Activated CD4-positive, alpha-beta T cell treated with anti-CD3 and anti-CD28 coated beads, Interleukin-2, amount 10 ng/mL, durations not matched to agents 7 days and 5 days (primary cell): ENCODE measurements at regions not wholly inside any gene's neighbourhood (a gene's known extent, or its start where the extent isn't known, plus 50 kb on each side); places are given as distances from the start of the nearest gene placed in this dataset.
"Not testable (repeated sequence)": the region's sequence is repeated elsewhere in the genome, so short reads cannot be mapped to it uniquely, and the experiment has no call there.

Experiments
- CTCF ChIA-PET: fragments of 350-600 bp; sonication (Branson Sonifier 250); formaldehyde crosslinking; loops from one replicate; lab custom pipeline; 2021; ENCODE audit warnings: antibody characterized with exemption; lab: Charles Lee
- POLR2A ChIA-PET: fragments of 350-600 bp; sonication (Branson Sonifier 250); formaldehyde crosslinking; loops from one replicate; lab custom pipeline; 2021; ENCODE audit warnings: antibody characterized with exemption; lab: Charles Lee
- DNase-seq: peaks from one replicate; pipeline ENCODE4 v3.0.0-alpha.2; 2020
- H3K27ac Mint-ChIP-seq: one replicate; pipeline ENCODE4 v1.8.0; 2021; ENCODE audit warnings: mild to moderate bottlenecking, moderate library complexity, mixed read lengths
- H3K27me3 Mint-ChIP-seq: one replicate; pipeline ENCODE4 v1.8.0; 2021; ENCODE audit warnings: mixed read lengths
- H3K36me3 Mint-ChIP-seq: one replicate; pipeline ENCODE4 v1.8.0; 2021; ENCODE audit warnings: low read depth, mixed read lengths
- H3K4me1 Mint-ChIP-seq: one replicate; pipeline ENCODE4 v1.8.0; 2021; ENCODE audit warnings: mixed read lengths
- H3K4me3 Mint-ChIP-seq: one replicate; pipeline ENCODE4 v1.8.0; 2021; ENCODE audit warnings: mild to moderate bottlenecking, moderate library complexity, mixed read lengths
- H3K9me3 Mint-ChIP-seq: one replicate; pipeline ENCODE4 v1.8.0; 2021; ENCODE audit warnings: mixed read lengths

GRCh38 chr5:1659100-1659981 is 135.6 kb upstream of the LPCAT1 start:
- H3K4me1 Mint-ChIP-seq = no peaks in the 10 kb centered on the region
- H3K4me3 Mint-ChIP-seq = no peak overlapping the region
- no peaks in the 10 kb centered on the region for H3K9me3 Mint-ChIP-seq
- no peak overlapping the region for H3K27ac Mint-ChIP-seq
- H3K36me3 Mint-ChIP-seq = no peaks in the 10 kb centered on the region
- ChIA-PET CTCF (no interaction called here), POLR2A (no interaction called here)
- H3K27me3 Mint-ChIP-seq = peaks cover 11% of the 10 kb centered on the region
- DNase-seq = no peak

GRCh38 chr5:1658665-1659064 is 134.9 kb upstream of the LPCAT1 start:
- no peak for DNase-seq
- Mint-ChIP-seq H3K4me1 (no peaks in the 10 kb centered on the region), H3K27ac (no peak overlapping the region), H3K36me3 (no peaks in the 10 kb centered on the region), H3K9me3 (no peaks in the 10 kb centered on the region), H3K27me3 (peaks cover 11% of the 10 kb centered on the region), H3K4me3 (no peak overlapping the region)
- ChIA-PET POLR2A (no interaction called here), CTCF (no interaction called here)

- peaks cover 4% of the 10 kb centered on the region for H3K4me1 Mint-ChIP-seq
- H3K4me3 Mint-ChIP-seq = no peak overlapping the region
- H3K27me3 Mint-ChIP-seq = peaks cover 19% of the 10 kb centered on the region
- CTCF ChIA-PET = no interaction called here
- H3K27ac Mint-ChIP-seq = no peak overlapping the region
- H3K36me3 Mint-ChIP-seq = no peaks in the 10 kb centered on the region
- no peak for DNase-seq
- POLR2A ChIA-PET = no interaction called here
- H3K9me3 Mint-ChIP-seq = no peaks in the 10 kb centered on the region
Measured at GRCh38 chr5:1657161-1657741, 133.5 kb upstream of the LPCAT1 start.

- Mint-ChIP-seq H3K27me3 (peaks cover 21% of the 10 kb centered on the region), H3K4me3 (no peak overlapping the region), H3K4me1 (peaks cover 4% of the 10 kb centered on the region), H3K36me3 (no peaks in the 10 kb centered on the region), H3K9me3 (no peaks in the 10 kb centered on the region), H3K27ac (no peak overlapping the region)
- ChIA-PET POLR2A (no interaction called here), CTCF (no interaction called here)
- no peak for DNase-seq
Measured at GRCh38 chr5:1656271-1656975, 132.7 kb upstream of the LPCAT1 start.

- Mint-ChIP-seq H3K9me3 (no peaks in the 10 kb centered on the region), H3K27ac (no peak overlapping the region), H3K36me3 (no peaks in the 10 kb centered on the region), H3K4me3 (no peak overlapping the region), H3K4me1 (peaks cover 4% of the 10 kb centered on the region), H3K27me3 (peaks cover 20% of the 10 kb centered on the region)
- no peak for DNase-seq
- ChIA-PET POLR2A (no interaction called here), CTCF (no interaction called here)
Measured at GRCh38 chr5:1655496-1656270, 131.9 kb upstream of the LPCAT1 start.

- peaks cover 18% of the 10 kb centered on the region for H3K27me3 Mint-ChIP-seq
- H3K4me3 Mint-ChIP-seq = no peak overlapping the region
- H3K27ac Mint-ChIP-seq = no peak overlapping the region
- ChIA-PET CTCF (interaction anchor here (1.0 kb wide), 1 partner anchor 10 kb away, joined by 4 read pairs; no protein-coding TSS in a partner anchor), POLR2A (no interaction called here)
- DNase-seq = no peak
- peaks cover 4% of the 10 kb centered on the region for H3K4me1 Mint-ChIP-seq
- H3K36me3 Mint-ChIP-seq = no peaks in the 10 kb centered on the region
- no peaks in the 10 kb centered on the region for H3K9me3 Mint-ChIP-seq
Measured at GRCh38 chr5:1654786-1655495, 131.2 kb upstream of the LPCAT1 start.

GRCh38 chr5:1653698-1654651 is 130.2 kb upstream of the LPCAT1 start:
- H3K4me3 Mint-ChIP-seq, H3K4me1 Mint-ChIP-seq, H3K9me3 Mint-ChIP-seq, POLR2A ChIA-PET, H3K36me3 Mint-ChIP-seq, H3K27ac Mint-ChIP-seq: not testable (repeated sequence)
- peak; percentile 32 for DNase-seq
- peaks cover 25% of the 10 kb centered on the region for H3K27me3 Mint-ChIP-seq
- CTCF ChIA-PET = interaction anchor here (0.9 to 1.2 kb wide), 4 partner anchors 9 to 274 kb away, joined by 3 to 4 read pairs (median 4); no protein-coding TSS in a partner anchor

GRCh38 chr5:1652873-1653697 is 129.3 kb upstream of the LPCAT1 start:
- POLR2A ChIA-PET = no interaction called here
- H3K4me3 Mint-ChIP-seq = peak overlapping the region; percentile 27
- no peak overlapping the region for H3K27ac Mint-ChIP-seq

GRCh38 chr5:1651971-1652872 is 128.5 kb upstream of the LPCAT1 start:
- H3K27ac Mint-ChIP-seq = no peak overlapping the region
- DNase-seq = no peak
- ChIA-PET CTCF (interaction anchor here (0.6 to 1.0 kb wide), 3 partner anchors 18 to 579 kb away, joined by 3 read pairs; no protein-coding TSS in a partner anchor), POLR2A (no interaction called here)
- H3K4me1 Mint-ChIP-seq = peaks cover 4% of the 10 kb centered on the region
- H3K27me3 Mint-ChIP-seq = peaks cover 18% of the 10 kb centered on the region
- H3K4me3 Mint-ChIP-seq = no peak overlapping the region
- no peaks in the 10 kb centered on the region for H3K36me3 Mint-ChIP-seq
- no peaks in the 10 kb centered on the region for H3K9me3 Mint-ChIP-seq

More at GRCh38 chr5:1652873-1653697, 129.3 kb upstream of the LPCAT1 start:
- Mint-ChIP-seq H3K27me3 (peaks cover 20% of the 10 kb centered on the region), H3K4me1 (peaks cover 4% of the 10 kb centered on the region), H3K36me3 (no peaks in the 10 kb centered on the region), H3K9me3 (no peaks in the 10 kb centered on the region)
- DNase-seq = peak; percentile 23
- CTCF ChIA-PET = interaction anchor here (0.6 to 1.2 kb wide), 6 partner anchors 8 to 580 kb away, joined by 3 to 4 read pairs (median 3); no protein-coding TSS in a partner anchor

GRCh38 chr5:1651250-1651649 is 127.5 kb upstream of the LPCAT1 start:
- peaks cover 21% of the 10 kb centered on the region for H3K27me3 Mint-ChIP-seq
- CTCF ChIA-PET = no interaction called here
- H3K36me3 Mint-ChIP-seq = no peaks in the 10 kb centered on the region

More at GRCh38 chr5:1651250-1651649, 127.5 kb upstream of the LPCAT1 start:
- POLR2A ChIA-PET = no interaction called here
- Mint-ChIP-seq H3K4me3 (no peak overlapping the region), H3K4me1 (peaks cover 4% of the 10 kb centered on the region), H3K9me3 (no peaks in the 10 kb centered on the region), H3K27ac (no peak overlapping the region)
- DNase-seq = no peak
